ENCODE measurements at regions not wholly inside any gene's neighbourhood (a gene's known extent, or its start where the extent isn't known, plus 50 kb on each side); places are given as distances from the start of the nearest gene placed in this dataset.

DNA sequence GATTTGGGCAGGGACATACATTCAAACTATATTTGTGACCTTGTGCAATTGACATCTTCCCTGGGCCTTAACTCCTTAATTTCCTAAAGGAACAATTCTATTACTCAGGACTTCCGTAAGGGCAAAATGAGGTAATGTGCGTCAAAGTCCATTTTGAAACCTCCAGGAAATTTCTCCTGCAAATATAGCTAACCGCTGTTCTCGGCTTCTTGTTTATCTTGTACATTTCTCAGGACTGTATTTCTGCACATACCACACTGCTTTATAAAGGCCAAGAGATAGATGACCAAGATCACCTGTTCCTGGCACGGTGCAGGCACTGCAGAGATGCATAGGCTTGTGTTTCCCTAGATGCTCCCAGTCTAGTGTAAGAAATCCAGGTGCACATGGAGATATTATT is 1009.4 kb downstream of the BCL11B start:
- TF ChIP-seq, protein P1, sequence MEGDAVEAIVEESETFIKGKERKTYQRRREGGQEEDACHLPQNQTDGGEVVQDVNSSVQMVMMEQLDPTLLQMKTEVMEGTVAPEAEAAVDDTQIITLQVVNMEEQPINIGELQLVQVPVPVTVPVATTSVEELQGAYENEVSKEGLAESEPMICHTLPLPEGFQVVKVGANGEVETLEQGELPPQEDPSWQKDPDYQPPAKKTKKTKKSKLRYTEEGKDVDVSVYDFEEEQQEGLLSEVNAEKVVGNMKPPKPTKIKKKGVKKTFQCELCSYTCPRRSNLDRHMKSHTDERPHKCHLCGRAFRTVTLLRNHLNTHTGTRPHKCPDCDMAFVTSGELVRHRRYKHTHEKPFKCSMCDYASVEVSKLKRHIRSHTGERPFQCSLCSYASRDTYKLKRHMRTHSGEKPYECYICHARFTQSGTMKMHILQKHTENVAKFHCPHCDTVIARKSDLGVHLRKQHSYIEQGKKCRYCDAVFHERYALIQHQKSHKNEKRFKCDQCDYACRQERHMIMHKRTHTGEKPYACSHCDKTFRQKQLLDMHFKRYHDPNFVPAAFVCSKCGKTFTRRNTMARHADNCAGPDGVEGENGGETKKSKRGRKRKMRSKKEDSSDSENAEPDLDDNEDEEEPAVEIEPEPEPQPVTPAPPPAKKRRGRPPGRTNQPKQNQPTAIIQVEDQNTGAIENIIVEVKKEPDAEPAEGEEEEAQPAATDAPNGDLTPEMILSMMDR (conservative IDR thresholded peaks at IDR 0.05) = no peak
- TF ChIP-seq ZFX (IDR thresholded peaks at IDR 0.05) = no peak
